Caco-2 (cell line): ENCODE measurements at regions not wholly inside any gene's neighbourhood (a gene's known extent, or its start where the extent isn't known, plus 50 kb on each side); places are given as distances from the start of the nearest gene placed in this dataset.

Experiments
- BruUV-seq: library from RNA; stranded (reverse); fragments of 400-500 nt; replicated peaks from 2 replicates; lab custom pipeline; 2021; lab: Mats Ljungman, UMichigan
- CTCF ChIA-PET: fragments of 300-600 bp; sonication (Branson Sonifier 250); formaldehyde crosslinking; loops from one replicate; lab custom pipeline; 2022; ENCODE audit warnings: antibody characterized with exemption; lab: Charles Lee
- POLR2A ChIA-PET: fragments of 300-600 bp; sonication (Branson Sonifier 250); formaldehyde crosslinking; loops from one replicate; lab custom pipeline; 2022; ENCODE audit warnings: antibody characterized with exemption; lab: Charles Lee
- DNase-seq, 2 experiments: peaks; one replicate each; pipeline versions ENCODE4 v3.0.0 to v3.0.0-alpha.2; 2020 to 2022
- H3K27me3 ChIP-seq: replicated peaks from 2 replicates; pipeline ENCODE4 v1.6.0; 2011; ENCODE audit warnings: low read length; ENCODE audit not compliant: control insufficient read depth, insufficient read depth
- H3K36me3 ChIP-seq: 2 replicates; pipeline ENCODE4 v1.5.1; 2011; ENCODE audit warnings: low read length; ENCODE audit not compliant: control insufficient read depth, insufficient read depth
- H3K4me1 ChIP-seq: fragments of 250-450 bp; sonication (Bioruptor Pico); 2 replicates; pipeline ENCODE4 v1.5.1; 2020; ENCODE audit warnings: mild to moderate bottlenecking
- H3K4me3 ChIP-seq: 2 replicates; pipeline ENCODE4 v1.5.1; 2011; ENCODE audit warnings: low read depth, mild to moderate bottlenecking, control low read depth, low read length
- H3K9me3 ChIP-seq: fragments of 250-450 bp; sonication (Bioruptor Pico); 2 replicates; pipeline ENCODE4 v1.5.1; 2020; ENCODE audit warnings: mild to moderate bottlenecking, moderate library complexity
- H3K27ac Mint-ChIP-seq: one replicate; pipeline ENCODE4 v1.8.0; 2022; ENCODE audit warnings: mixed read lengths; ENCODE audit not compliant: unreplicated experiment
- H3K27me3 Mint-ChIP-seq: one replicate; pipeline ENCODE4 v1.8.0; 2022; ENCODE audit warnings: mixed read lengths; ENCODE audit not compliant: insufficient read depth, unreplicated experiment
- H3K36me3 Mint-ChIP-seq: one replicate; pipeline ENCODE4 v1.8.0; 2022; ENCODE audit warnings: mild to moderate bottlenecking, mixed read lengths; ENCODE audit not compliant: insufficient read depth, unreplicated experiment
- H3K4me1 Mint-ChIP-seq: one replicate; pipeline ENCODE4 v1.8.0; 2022; ENCODE audit warnings: low read depth, mixed read lengths; ENCODE audit not compliant: unreplicated experiment
- H3K4me3 Mint-ChIP-seq: one replicate; pipeline ENCODE4 v1.8.0; 2022; ENCODE audit warnings: mild to moderate bottlenecking, moderate library complexity, mixed read lengths; ENCODE audit not compliant: unreplicated experiment
- H3K9me3 Mint-ChIP-seq: one replicate; pipeline ENCODE4 v1.8.0; 2022; ENCODE audit warnings: mixed read lengths; ENCODE audit not compliant: unreplicated experiment
- CTCF ChIP-seq, 2 experiments: fragments of 200-600 bp in 1 of 2; IDR thresholded peaks; 1 replicate in 1 of 2; 2 replicates in 1 of 2; pipeline versions ENCODE4 v1.5.1 to v1.8.0; 2011 to 2022; ENCODE audit warnings: antibody characterized with exemption in 1 of 2, control low read depth in 1 of 2, inconsistent platforms in 1 of 2, low read depth in 1 of 2, low read length in 1 of 2, mild to moderate bottlenecking in 1 of 2, moderate library complexity in 1 of 2; ENCODE audit not compliant: insufficient read depth in 1 of 2, severe bottlenecking in 1 of 2, unreplicated experiment in 1 of 2
- intact Hi-C: fragments of 100-400 bp; cut with micrococcal nuclease; formaldehyde crosslinking; loops from one replicate; pipeline ENCODE4 v1.10.0; 2022; ENCODE audit not compliant: unreplicated experiment

DNA sequence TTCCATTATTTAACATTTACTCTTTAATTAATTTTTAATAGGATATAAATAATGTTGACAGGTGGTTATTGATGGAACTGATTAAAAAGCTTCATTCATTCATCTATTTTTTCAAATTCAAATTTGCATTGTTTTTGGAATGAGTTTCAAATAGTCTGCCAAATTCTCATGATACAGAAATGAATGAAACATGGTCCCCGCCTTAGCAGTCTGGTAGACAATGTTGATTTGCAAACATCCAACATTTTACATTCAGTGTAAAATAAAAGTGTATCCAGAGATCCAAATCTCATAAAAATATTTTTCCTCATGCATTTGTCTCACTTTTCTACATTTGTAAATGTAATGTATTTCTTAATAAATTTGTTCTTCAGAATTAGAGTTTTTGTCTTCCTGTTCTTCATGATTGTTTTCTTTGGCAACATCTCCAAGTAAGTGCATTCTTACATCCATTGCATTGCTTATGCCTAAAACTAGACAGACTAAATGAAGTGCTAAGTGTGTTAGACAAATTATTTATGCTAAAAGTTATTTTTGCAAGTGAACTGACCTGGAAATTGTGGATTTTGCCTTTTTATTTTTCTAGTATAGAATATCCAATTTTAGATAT lies 142.3 kb downstream of the PCDH18 start:
- Histone ChIP-seq H3K4me1 (no peaks in the 10 kb centered on the region), H3K36me3 (no peaks in the 10 kb centered on the region), H3K9me3 (no peaks in the 10 kb centered on the region), H3K4me3 (no peak overlapping the region), H3K27me3 (no peaks in the 10 kb centered on the region)
- Mint-ChIP-seq H3K36me3 (no peaks in the 10 kb centered on the region), H3K4me1 (no peaks in the 10 kb centered on the region), H3K27me3 (no peaks in the 10 kb centered on the region), H3K27ac (no peak overlapping the region), H3K9me3 (no peaks in the 10 kb centered on the region), H3K4me3 (no peak overlapping the region)
- TF ChIP-seq CTCF (IDR thresholded peaks at IDR 0.05; ENCODE audit: insufficient read depth in 1 of 2, low read depth in 1 of 2, low read length in 1 of 2, severe bottlenecking in 1 of 2, unreplicated experiment in 1 of 2): no peak
- no TSS peak for BruUV-seq
- ChIA-PET CTCF (no interaction called here), POLR2A (no interaction called here)
- intact Hi-C loops: no loop called here
- DNase-seq: no peak

GRCh38 chr4:137387924-137388323 lies 144.4 kb downstream of the PCDH18 start:
- ChIA-PET POLR2A (interaction anchor here (0.6 kb wide), 1 partner anchor 82 kb away, joined by 4 read pairs; no protein-coding TSS in a partner anchor), CTCF (no interaction called here)
- DNase-seq: no peak
- no peak overlapping the region for H3K27ac Mint-ChIP-seq
- no peak for TF ChIP-seq CTCF (IDR thresholded peaks at IDR 0.05; ENCODE audit: insufficient read depth in 1 of 2, low read depth in 1 of 2, low read length in 1 of 2, severe bottlenecking in 1 of 2, unreplicated experiment in 1 of 2)
- Histone ChIP-seq H3K9me3 (no peaks in the 10 kb centered on the region), H3K36me3 (no peaks in the 10 kb centered on the region), H3K27me3 (no peaks in the 10 kb centered on the region), H3K4me1 (no peaks in the 10 kb centered on the region), H3K4me3 (no peak overlapping the region)
- intact Hi-C loops: no loop called here
- H3K4me1 Mint-ChIP-seq: no peaks in the 10 kb centered on the region
- H3K4me3 Mint-ChIP-seq: no peak overlapping the region
- no peaks in the 10 kb centered on the region for H3K27me3 Mint-ChIP-seq
- no peaks in the 10 kb centered on the region for H3K36me3 Mint-ChIP-seq
- BruUV-seq: no TSS peak
- no peaks in the 10 kb centered on the region for H3K9me3 Mint-ChIP-seq

- intact Hi-C loops: no loop called here
- no peak overlapping the region for H3K27ac Mint-ChIP-seq
- no peaks in the 10 kb centered on the region for H3K27me3 Mint-ChIP-seq
- no peaks in the 10 kb centered on the region for H3K4me1 Mint-ChIP-seq
- Histone ChIP-seq H3K4me3 (no peak overlapping the region), H3K36me3 (no peaks in the 10 kb centered on the region), H3K9me3 (no peaks in the 10 kb centered on the region), H3K4me1 (no peaks in the 10 kb centered on the region), H3K27me3 (no peaks in the 10 kb centered on the region)
- TF ChIP-seq CTCF (IDR thresholded peaks at IDR 0.05; ENCODE audit: insufficient read depth in 1 of 2, low read depth in 1 of 2, low read length in 1 of 2, severe bottlenecking in 1 of 2, unreplicated experiment in 1 of 2): no peak
- ChIA-PET CTCF (no interaction called here), POLR2A (no interaction called here)
- H3K4me3 Mint-ChIP-seq: no peak overlapping the region
- no peaks in the 10 kb centered on the region for H3K36me3 Mint-ChIP-seq
- H3K9me3 Mint-ChIP-seq: no peaks in the 10 kb centered on the region
- BruUV-seq: no TSS peak
- no peak for DNase-seq
Measured at GRCh38 chr4:137384476-137384875, 147.8 kb downstream of the PCDH18 start.
